ENCODE measurements at regions not wholly inside any gene's neighbourhood (a gene's known extent, or its start where the extent isn't known, plus 50 kb on each side); places are given as distances from the start of the nearest gene placed in this dataset.

DNA sequence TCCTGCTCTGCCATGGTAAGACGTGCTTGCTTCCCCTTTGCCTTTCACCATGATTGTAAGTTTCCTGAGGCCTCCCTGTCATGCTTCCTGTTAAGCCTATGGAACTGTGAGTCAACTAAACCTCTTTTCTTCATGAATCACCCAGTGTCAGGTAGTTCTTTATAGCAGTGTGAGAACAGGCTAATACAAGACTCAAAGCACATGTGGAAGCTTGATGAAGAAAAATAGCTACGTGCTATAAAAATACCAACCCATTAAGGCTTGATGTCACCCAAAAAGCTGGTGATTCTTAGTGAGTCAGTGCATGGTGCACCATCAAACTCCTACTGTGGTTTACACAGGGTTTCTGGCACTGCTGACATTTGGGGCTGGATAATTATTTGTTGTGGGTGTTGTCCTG, 332.2 kb downstream of the TMEM167A start:
- TF ChIP-seq POLR2AphosphoS5 (IDR thresholded peaks at IDR 0.05) (no peak), EP300 (IDR thresholded peaks at IDR 0.05; ENCODE audit: low read depth) (no peak), POLR2A (IDR thresholded peaks at IDR 0.05) (no peak)
- TF ChIP-seq, protein P1, sequence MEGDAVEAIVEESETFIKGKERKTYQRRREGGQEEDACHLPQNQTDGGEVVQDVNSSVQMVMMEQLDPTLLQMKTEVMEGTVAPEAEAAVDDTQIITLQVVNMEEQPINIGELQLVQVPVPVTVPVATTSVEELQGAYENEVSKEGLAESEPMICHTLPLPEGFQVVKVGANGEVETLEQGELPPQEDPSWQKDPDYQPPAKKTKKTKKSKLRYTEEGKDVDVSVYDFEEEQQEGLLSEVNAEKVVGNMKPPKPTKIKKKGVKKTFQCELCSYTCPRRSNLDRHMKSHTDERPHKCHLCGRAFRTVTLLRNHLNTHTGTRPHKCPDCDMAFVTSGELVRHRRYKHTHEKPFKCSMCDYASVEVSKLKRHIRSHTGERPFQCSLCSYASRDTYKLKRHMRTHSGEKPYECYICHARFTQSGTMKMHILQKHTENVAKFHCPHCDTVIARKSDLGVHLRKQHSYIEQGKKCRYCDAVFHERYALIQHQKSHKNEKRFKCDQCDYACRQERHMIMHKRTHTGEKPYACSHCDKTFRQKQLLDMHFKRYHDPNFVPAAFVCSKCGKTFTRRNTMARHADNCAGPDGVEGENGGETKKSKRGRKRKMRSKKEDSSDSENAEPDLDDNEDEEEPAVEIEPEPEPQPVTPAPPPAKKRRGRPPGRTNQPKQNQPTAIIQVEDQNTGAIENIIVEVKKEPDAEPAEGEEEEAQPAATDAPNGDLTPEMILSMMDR (IDR thresholded peaks at IDR 0.05) = no peak
- H3K36me3 ChIP-seq = no peaks in the 10 kb centered on the region
- no peaks in the 10 kb centered on the region for H3K4me1 ChIP-seq
- no peaks in the 10 kb centered on the region for H3K27me3 ChIP-seq
- H3K9me3 ChIP-seq = no peaks in the 10 kb centered on the region
- intact Hi-C loops (cut with DNase I; ENCODE audit: low total_unique reads) = no loop called here
- H3K4me3 ChIP-seq = no peak overlapping the region
- no peak overlapping the region for H3K27ac ChIP-seq
- 85 to 86% methylated on average over 2 of the region's 2 CpGs for WGBS, 2 donors (ENCODE audit: low coverage in 1 of 2)
- DNase-seq = no peak
- in situ Hi-C loops (cut with MboI; ENCODE audit: low pct_ligation_motif_present in 1 of 4, low pct_unique_long_range_greater_than_20kb in 1 of 4, low sequenced_read_pairs in 3 of 4) = no loop called here

DNA sequence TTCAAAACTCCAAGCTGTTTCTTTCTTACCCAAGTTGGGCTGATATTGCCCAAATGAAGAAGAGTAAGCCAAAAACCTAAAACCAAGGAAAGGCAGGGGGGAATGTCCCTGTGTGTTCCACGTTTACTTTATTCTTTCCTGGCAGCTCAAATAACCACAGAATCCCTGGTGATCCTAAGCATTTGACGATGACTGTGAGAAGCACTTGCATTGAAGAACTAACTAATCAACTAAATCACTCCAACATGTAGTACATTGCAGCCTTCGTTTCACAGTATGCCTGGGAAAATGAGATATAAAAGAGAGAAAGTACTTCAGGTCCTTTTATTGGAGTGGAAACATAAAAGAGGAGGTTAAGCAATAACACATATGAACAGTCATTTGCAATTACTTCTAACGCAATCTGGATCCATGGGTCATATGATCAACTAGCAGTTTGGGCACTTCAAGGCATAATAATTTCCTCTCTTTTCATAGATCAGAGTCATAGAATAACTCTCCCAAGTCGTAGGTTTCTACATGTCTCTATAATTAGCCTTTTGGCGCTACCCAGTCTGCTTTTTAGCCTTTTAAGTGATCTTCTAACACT, 338.4 kb downstream of the TMEM167A start:
- no peak for DNase-seq
- no peak overlapping the region for H3K27ac ChIP-seq
- TF ChIP-seq, protein P1 (IDR thresholded peaks at IDR 0.05) = no peak
- WGBS, 2 donors (ENCODE audit: low coverage in 1 of 2) = 53 to 65% methylated on average over 6 of the region's 6 CpGs
- intact Hi-C loops (cut with DNase I; ENCODE audit: low total_unique reads) (no loop called here), in situ Hi-C loops (cut with MboI; ENCODE audit: low pct_ligation_motif_present in 1 of 4, low pct_unique_long_range_greater_than_20kb in 1 of 4, low sequenced_read_pairs in 3 of 4) (no loop called here)
- no peaks in the 10 kb centered on the region for H3K4me1 ChIP-seq
- H3K4me3 ChIP-seq = no peak overlapping the region
- no peaks in the 10 kb centered on the region for H3K9me3 ChIP-seq
- H3K36me3 ChIP-seq = no peaks in the 10 kb centered on the region
- no peaks in the 10 kb centered on the region for H3K27me3 ChIP-seq

- TF ChIP-seq POLR2AphosphoS5 (IDR thresholded peaks at IDR 0.05) (no peak), EP300 (IDR thresholded peaks at IDR 0.05; ENCODE audit: low read depth) (no peak), POLR2A (IDR thresholded peaks at IDR 0.05) (no peak)
- TF ChIP-seq, protein P1 (IDR thresholded peaks at IDR 0.05) = no peak
- no peak overlapping the region for H3K27ac ChIP-seq
- H3K4me3 ChIP-seq = no peak overlapping the region
- H3K9me3 ChIP-seq = no peaks in the 10 kb centered on the region
- intact Hi-C loops (cut with DNase I; ENCODE audit: low total_unique reads) (no loop called here), in situ Hi-C loops (cut with MboI; ENCODE audit: low pct_ligation_motif_present in 1 of 4, low pct_unique_long_range_greater_than_20kb in 1 of 4, low sequenced_read_pairs in 3 of 4) (no loop called here)
- no peaks in the 10 kb centered on the region for H3K27me3 ChIP-seq
- H3K36me3 ChIP-seq = no peaks in the 10 kb centered on the region
- no peak for DNase-seq
- H3K4me1 ChIP-seq = no peaks in the 10 kb centered on the region
- WGBS, 2 donors (ENCODE audit: low coverage in 1 of 2) = 51 to 85% methylated on average over 2 to 3 of the region's 3 CpGs
These were observed 341.9 kb downstream of the TMEM167A start for GRCh38 chr5:82735160-82735789.

- TF ChIP-seq EP300 (IDR thresholded peaks at IDR 0.05; ENCODE audit: low read depth) (no peak), POLR2AphosphoS5 (IDR thresholded peaks at IDR 0.05) (no peak), POLR2A (IDR thresholded peaks at IDR 0.05) (no peak)
- TF ChIP-seq, protein P1 (IDR thresholded peaks at IDR 0.05) = no peak
- Histone ChIP-seq H3K27me3 (no peaks in the 10 kb centered on the region), H3K9me3 (no peaks in the 10 kb centered on the region), H3K36me3 (no peaks in the 10 kb centered on the region), H3K4me1 (no peaks in the 10 kb centered on the region), H3K4me3 (no peak overlapping the region), H3K27ac (no peak overlapping the region)
- no peak for DNase-seq
- intact Hi-C loops (cut with DNase I; ENCODE audit: low total_unique reads) = no loop called here
- 56 to 64% methylated on average over 5 of the region's 5 CpGs for WGBS, 2 donors (ENCODE audit: low coverage in 1 of 2)
- in situ Hi-C loops (cut with MboI; ENCODE audit: low pct_ligation_motif_present in 1 of 4, low pct_unique_long_range_greater_than_20kb in 1 of 4, low sequenced_read_pairs in 3 of 4) = no loop called here
These were observed 342.8 kb downstream of the TMEM167A start for GRCh38 chr5:82734347-82734746.

Data from transverse colon (tissue), 4 donors.